ENCODE measurements at regions not wholly inside any gene's neighbourhood (a gene's known extent, or its start where the extent isn't known, plus 50 kb on each side); places are given as distances from the start of the nearest gene placed in this dataset.
A peak's percentile ranks its signal among the peaks of the same experiment; 100 is the strongest.
"Not testable (repeated sequence)": the region's sequence is repeated elsewhere in the genome, so short reads cannot be mapped to it uniquely, and the experiment has no call there.

DNA sequence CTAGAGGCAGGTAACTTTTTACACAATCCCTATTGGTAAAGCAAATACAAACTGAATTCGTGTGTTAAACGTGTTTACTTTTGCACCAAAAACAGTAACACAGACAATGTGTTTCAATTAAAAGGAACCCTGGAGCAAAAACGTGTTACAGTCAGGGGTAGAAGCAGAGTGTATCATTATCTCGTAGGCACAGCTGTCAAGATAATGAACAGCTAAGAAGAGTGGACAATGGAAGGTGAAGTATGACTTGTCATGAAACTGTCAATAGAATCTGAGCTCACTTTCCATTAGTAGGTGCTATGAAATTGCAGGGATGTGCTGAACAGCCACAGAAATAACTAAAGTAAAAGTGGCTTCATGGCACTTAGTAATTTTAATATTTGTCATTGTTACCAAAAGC lies 1229.8 kb upstream of the WWC1 start:
- Histone ChIP-seq H3K36me3 (no peaks in the 10 kb centered on the region), H3K27ac (no peak overlapping the region), H3K9me3 (replicated peaks) (peaks cover 3% of the 10 kb centered on the region; the same call in 1 of the 2 replicates), H3K4me1 (peaks cover 22% of the 10 kb centered on the region; the same call in 1 of the 2 replicates), H3K4me3 (no peak overlapping the region), H3K27me3 (no peaks in the 10 kb centered on the region)
- DNase-seq: no peak

DNA sequence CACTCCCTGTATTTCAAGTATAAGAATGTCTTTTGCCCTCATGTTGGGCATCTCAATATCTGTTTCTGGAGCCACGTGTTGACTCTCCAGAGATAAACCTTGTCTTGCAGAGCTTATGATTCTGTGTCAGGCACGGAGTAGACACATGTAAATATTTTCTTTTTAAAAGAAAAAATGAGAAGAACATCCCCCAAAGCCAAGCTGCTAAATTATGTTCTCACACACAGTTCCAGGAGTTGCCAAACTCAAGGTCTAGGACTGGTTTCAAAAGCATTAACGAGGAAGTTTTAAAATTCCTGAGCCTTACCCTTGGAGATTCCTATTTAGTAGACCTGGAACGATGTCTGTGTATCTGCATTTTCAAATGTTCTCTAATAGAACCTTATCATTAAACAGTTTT lies 1228.3 kb upstream of the WWC1 start:
- Histone ChIP-seq H3K4me1 (peaks cover 22% of the 10 kb centered on the region; the same call in 1 of the 2 replicates), H3K27me3 (no peaks in the 10 kb centered on the region), H3K4me3 (no peak overlapping the region), H3K36me3 (no peaks in the 10 kb centered on the region), H3K9me3 (replicated peaks) (peaks cover 3% of the 10 kb centered on the region; the same call in 1 of the 2 replicates), H3K27ac (no peak overlapping the region)
- no peak for DNase-seq

DNA sequence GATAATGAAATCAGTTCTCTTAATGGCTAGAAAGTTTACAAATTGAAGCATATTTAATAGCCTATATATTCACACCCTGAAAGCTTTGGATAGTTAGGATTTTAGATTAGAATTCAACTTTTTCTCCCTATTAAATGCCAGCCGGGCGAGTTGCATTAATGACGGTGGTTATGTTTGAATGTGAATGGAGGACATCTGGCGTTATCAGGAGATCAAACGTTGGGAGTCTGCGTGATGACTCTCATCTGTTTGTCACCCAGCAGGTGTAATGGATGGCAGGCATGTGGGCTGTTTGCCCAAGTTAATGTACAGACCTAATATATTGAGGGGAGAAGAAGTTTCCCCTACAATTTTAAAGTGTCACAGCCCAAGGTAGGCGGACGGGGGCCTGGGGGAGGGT lies 1227.7 kb upstream of the WWC1 start:
- Histone ChIP-seq H3K4me3 (no peak overlapping the region), H3K27me3 (no peaks in the 10 kb centered on the region), H3K4me1 (peaks cover 22% of the 10 kb centered on the region; the same call in 1 of the 2 replicates), H3K27ac (no peak overlapping the region; the same call in 1 of the 2 replicates), H3K36me3 (no peaks in the 10 kb centered on the region), H3K9me3 (replicated peaks) (peaks cover 3% of the 10 kb centered on the region; the same call in 1 of the 2 replicates)
- DNase-seq: no peak

DNA sequence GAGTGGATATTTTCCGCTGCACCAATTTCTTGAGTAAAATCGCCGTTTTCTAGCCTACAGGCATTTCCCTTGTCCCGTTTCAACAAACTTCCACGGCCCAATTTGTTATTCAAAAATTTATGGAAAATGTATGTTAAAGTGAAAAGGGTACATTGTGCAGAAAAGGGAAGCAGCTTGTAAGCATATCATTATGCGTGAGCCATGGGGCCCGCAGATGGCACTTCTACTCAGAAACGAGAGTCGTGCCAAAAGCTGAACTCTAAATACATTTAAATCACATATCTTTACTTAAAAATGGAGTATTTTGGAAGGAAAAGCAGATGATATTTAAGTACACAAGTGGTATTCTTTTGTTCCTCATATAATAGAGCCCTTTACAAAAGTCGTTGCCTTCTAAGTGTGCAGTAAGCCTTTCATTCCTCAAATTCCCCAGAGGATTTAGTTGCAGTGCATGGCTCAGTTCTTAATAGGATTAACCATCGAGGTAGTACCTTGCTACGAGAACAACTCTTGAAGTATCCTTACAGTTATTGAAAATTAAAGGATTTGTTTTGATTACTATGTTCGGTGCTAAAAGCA lies 1227.2 kb upstream of the WWC1 start:
- H3K27me3 ChIP-seq: no peaks in the 10 kb centered on the region
- H3K27ac ChIP-seq: no peak overlapping the region; the same call in 1 of the 2 replicates
- peaks cover 22% of the 10 kb centered on the region; the same call in 1 of the 2 replicates for H3K4me1 ChIP-seq
- peak; percentile 37 to 68 for DNase-seq
- peaks cover 3% of the 10 kb centered on the region; the same call in 1 of the 2 replicates for H3K9me3 ChIP-seq (replicated peaks)
- H3K36me3 ChIP-seq: no peaks in the 10 kb centered on the region
- H3K4me3 ChIP-seq: no peak overlapping the region

DNA sequence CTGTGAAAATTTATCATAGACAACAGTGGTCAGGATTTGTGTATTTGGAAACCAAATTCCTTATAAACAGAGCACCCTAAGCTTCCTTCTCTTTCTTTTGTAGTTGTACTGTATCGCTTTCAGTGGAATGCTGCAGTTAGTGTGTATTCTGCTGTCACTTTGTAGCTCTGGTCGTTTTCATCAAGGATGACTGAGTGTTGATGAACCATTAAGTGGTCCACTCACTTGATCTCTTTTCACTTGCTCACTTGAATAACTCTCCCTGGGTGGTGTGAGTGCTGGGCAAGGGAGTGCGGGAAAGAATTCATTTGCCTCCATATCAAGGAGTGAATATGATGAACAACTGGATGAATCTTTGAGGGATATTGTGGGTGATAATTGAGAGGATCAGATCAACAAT lies 1225.7 kb upstream of the WWC1 start:
- H3K4me3 ChIP-seq: no peak overlapping the region
- no peaks in the 10 kb centered on the region for H3K36me3 ChIP-seq
- H3K4me1 ChIP-seq: peaks cover 22% of the 10 kb centered on the region; the same call in 1 of the 2 replicates
- no peaks in the 10 kb centered on the region for H3K27me3 ChIP-seq
- DNase-seq: no peak
- H3K9me3 ChIP-seq (replicated peaks): peaks cover 3% of the 10 kb centered on the region; the same call in 1 of the 2 replicates
- no peak overlapping the region for H3K27ac ChIP-seq

DNA sequence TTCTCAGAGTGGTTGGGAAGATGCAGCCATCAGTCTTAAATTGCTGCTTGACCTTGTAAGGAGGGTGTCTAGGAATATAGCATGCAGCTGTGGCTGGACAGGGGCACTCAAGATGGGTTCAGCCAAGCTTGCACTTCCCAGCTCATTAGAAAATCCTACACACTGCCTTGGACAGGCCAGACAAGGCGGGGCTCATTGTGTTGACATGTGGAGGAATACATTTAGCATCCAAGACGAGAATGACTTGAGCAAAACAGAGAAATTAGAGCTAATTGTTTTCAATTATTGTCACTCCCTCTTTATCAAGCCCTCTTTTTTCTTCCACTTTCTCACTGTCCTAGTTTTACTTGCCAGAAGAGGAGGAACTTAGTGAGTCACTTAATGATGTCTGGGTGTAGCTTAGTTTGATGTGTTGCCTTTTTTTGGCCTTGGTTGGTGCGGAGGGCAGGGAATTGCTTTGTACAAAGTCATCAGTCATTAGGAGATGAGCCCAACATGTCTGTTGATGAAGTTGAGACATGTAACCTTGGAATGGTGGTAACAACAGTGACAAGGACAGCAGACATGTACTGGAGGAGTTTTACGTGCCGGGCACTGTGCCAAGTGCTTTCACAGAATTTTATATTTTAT lies 1219.3 kb upstream of the WWC1 start:
- Histone ChIP-seq H3K9me3 (replicated peaks) (no peaks in the 10 kb centered on the region), H3K27ac (no peak overlapping the region), H3K36me3 (no peaks in the 10 kb centered on the region), H3K4me3 (no peak overlapping the region), H3K4me1 (no peaks in the 10 kb centered on the region; the same call in 1 of the 2 replicates), H3K27me3 (no peaks in the 10 kb centered on the region)
- DNase-seq: no peak

DNA sequence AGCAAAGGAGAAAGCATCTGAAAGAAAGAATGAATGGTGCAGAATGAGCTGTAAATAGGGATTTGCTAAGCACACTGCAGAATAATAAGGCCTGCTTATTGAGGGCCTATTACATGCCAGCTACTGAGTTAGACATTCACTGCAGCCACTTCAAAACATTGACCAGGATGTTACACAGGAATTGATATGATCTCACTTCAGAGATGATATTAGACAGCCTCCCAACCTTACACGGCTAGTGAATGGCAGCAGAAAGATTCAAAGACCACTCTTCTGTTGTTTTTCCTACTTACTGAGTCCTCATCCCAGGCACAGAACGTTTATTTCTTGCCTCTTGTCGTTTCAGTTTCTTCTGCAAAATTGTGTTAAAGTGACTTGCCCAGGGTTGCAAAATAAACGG lies 1209.9 kb upstream of the WWC1 start:
- Histone ChIP-seq H3K36me3 (no peaks in the 10 kb centered on the region), H3K4me1 (peaks cover 8% of the 10 kb centered on the region; the same call in 1 of the 2 replicates), H3K27me3 (no peaks in the 10 kb centered on the region), H3K4me3 (no peak overlapping the region), H3K9me3 (replicated peaks) (no peaks in the 10 kb centered on the region), H3K27ac (no peak overlapping the region)
- no peak for DNase-seq

DNA sequence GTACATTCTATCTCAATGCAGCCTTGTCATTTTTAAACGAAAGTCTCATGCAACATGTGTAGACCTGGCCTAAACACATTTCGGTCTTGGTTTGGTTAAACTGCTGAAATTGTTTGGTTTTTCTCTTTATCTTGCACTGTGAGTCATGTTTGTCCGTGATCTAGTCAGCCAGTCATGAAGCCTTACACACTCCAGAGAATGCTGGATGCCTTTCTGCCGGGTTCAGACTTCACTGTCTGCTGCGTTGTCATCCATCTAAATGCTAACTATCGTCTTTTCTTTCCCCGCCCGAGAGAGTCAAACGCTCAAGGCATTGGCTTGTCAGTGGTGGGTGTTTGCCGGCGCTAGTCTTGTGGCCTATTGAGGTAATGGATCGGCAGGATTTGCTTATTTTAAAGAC lies 1194.6 kb upstream of the WWC1 start:
- Histone ChIP-seq H3K9me3 (replicated peaks) (no peaks in the 10 kb centered on the region), H3K27me3 (no peaks in the 10 kb centered on the region), H3K4me1 (no peaks in the 10 kb centered on the region), H3K27ac (no peak overlapping the region), H3K4me3 (no peak overlapping the region), H3K36me3 (no peaks in the 10 kb centered on the region)
- no peak for DNase-seq

DNA sequence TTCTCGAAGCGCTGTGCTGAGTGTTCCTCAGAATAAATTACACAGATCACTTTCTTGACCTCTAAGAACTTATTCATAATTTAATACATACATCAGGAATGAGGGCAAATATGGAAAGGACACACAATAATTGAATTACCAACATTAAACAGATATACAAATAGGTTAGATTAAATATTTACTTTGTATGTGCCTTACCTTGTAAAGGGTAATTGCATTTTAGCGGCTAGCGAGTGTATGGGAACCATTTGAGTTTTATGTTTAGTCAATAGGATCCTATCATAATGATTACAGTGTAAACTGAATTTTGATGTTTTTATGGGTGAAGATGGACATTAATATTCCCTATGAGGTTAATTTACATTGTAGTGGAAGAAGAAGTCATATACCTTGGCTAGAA lies 1187.1 kb upstream of the WWC1 start:
- no peak for DNase-seq
- Histone ChIP-seq H3K4me3 (no peak overlapping the region), H3K27me3 (no peaks in the 10 kb centered on the region), H3K9me3 (replicated peaks) (no peaks in the 10 kb centered on the region; the same call in 1 of the 2 replicates), H3K36me3 (no peaks in the 10 kb centered on the region), H3K4me1 (no peaks in the 10 kb centered on the region), H3K27ac (no peak overlapping the region)

DNA sequence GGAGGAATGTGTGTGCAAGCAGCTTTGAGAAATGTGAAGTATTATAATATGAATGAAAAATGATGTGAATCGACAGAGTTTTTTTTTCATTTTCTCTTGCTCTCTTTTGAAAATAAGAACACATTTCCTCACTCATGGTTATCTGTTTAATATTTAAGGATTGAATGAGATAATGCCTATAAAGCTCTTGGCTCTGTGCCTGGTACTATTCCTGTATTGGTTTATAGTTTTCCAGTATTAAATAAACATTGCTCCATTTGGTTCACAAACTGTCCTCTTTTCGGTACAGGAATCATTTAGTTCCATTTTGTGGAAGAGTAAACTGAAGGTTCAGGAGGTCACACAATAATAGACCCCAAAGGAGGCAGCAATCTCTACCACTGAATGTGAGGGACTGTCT lies 1185.5 kb upstream of the WWC1 start:
- H3K9me3 ChIP-seq (replicated peaks): no peaks in the 10 kb centered on the region; the same call in 1 of the 2 replicates
- H3K27me3 ChIP-seq: no peaks in the 10 kb centered on the region
- no peak overlapping the region for H3K27ac ChIP-seq
- H3K4me3 ChIP-seq: no peak overlapping the region
- DNase-seq: no peak
- H3K36me3 ChIP-seq: no peaks in the 10 kb centered on the region
- H3K4me1 ChIP-seq: no peaks in the 10 kb centered on the region

DNA sequence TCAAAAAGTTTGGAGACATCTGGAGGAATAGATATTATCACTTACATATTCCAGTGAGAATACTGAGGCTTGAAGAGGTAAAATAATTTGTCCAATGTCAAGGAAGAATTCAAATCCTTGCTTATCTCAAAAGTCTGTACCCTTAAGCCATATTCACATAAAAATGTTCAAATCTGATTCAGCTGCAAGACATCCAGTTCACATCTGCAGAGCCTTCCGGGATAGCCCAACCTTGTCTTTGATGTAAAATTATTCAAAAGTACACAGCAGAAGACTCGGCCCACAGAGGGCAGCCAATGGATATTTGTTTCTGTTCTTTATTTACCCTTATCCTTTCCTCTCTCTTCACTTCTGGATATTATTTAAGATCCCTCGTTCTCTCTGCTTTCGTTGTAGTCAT lies 1183.8 kb upstream of the WWC1 start:
- no peaks in the 10 kb centered on the region; the same call in 1 of the 2 replicates for H3K9me3 ChIP-seq (replicated peaks)
- no peak overlapping the region for H3K4me3 ChIP-seq
- H3K27ac ChIP-seq: no peak overlapping the region
- no peaks in the 10 kb centered on the region for H3K27me3 ChIP-seq
- no peak for DNase-seq
- no peaks in the 10 kb centered on the region for H3K36me3 ChIP-seq
- no peaks in the 10 kb centered on the region for H3K4me1 ChIP-seq

DNA sequence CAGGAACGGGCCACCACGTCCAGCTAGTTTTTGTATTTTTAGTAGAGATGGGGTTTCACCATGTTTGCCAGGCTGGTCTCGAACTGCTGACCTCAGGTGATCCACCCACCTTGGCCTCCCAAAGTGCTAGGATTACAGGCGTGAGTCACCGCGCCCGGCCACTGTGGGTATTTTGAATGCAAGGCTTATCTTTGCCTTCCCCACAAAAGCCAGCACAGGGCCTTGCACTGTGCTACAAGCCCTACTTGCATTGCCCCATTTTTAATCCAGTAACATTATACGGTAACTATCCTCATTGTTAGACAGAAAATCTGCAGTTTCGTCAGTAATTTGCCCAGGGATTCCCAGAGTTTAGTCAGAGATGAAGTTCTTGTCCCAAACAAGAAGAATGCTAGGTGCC lies 1183.2 kb upstream of the WWC1 start:
- H3K4me3 ChIP-seq; H3K27ac ChIP-seq; H3K4me1 ChIP-seq; H3K36me3 ChIP-seq; H3K27me3 ChIP-seq; H3K9me3 ChIP-seq (replicated peaks); DNase-seq: not testable (repeated sequence)

DNA sequence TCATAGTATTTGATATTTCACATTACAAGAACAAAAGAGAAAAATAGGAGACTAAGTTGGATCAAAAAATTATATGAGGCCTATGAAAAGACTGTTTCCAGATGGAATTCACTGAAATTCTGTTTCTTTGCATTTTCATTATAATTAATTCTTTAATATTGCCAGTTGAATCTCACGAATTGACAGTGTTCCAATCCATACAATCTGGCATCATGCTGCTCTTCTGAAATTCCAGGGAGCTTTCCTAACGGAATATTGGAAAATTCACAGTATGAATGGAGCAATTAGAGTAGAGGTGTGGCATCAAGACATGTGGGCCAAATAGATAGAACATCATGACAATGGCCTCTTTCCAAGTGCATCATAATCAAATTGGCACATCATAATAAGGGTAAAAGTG lies 1178.9 kb upstream of the WWC1 start:
- Histone ChIP-seq H3K4me3 (no peak overlapping the region), H3K9me3 (replicated peaks) (no peaks in the 10 kb centered on the region), H3K4me1 (no peaks in the 10 kb centered on the region), H3K27me3 (no peaks in the 10 kb centered on the region), H3K27ac (no peak overlapping the region), H3K36me3 (no peaks in the 10 kb centered on the region)
- no peak for DNase-seq

DNA sequence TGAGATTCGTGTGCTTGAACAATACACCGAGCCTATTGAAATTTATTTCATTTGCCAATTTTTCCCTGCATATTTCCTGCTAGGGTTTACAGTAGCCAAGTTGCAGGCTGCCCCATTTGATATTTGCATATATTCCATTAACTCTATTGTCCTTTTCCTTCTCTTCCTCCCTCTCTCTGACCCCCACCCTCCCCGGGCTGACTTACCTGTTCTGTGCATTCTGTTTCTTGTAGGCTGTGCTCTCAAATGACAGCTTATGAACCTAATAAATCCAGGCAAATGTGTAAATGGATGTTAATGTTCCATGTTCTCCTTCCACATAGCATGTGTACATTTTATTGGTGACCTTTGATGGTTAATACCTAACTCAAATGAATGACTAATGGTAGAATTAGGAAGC lies 1169.2 kb upstream of the WWC1 start:
- Histone ChIP-seq H3K27ac (no peak overlapping the region), H3K36me3 (no peaks in the 10 kb centered on the region), H3K4me1 (no peaks in the 10 kb centered on the region), H3K27me3 (no peaks in the 10 kb centered on the region), H3K4me3 (no peak overlapping the region), H3K9me3 (replicated peaks) (0 out of 2 replicates have a peak, but pooled peaks cover 4% of the 10 kb centered on the region)
- no peak for DNase-seq

DNA sequence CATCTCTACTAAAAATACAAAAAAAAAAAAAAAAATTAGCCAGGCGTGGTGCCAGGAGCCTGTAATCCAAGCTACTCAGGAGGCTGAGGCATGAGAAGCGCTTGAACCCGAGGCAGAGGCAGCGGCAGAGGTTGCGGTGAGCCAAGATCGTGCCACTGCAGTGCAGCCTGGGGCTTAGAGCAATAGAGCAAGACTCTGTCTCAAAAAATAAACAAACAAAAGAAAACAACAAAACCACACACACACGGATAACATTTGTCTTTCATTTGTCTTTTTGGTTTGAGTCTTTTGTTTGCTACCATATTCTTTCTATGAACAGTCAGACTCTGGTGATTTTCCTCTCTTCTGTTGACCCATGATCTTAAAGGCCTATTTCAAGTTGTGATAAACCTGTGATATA lies 1168.3 kb upstream of the WWC1 start:
- Histone ChIP-seq H3K4me3 (no peak overlapping the region), H3K36me3 (no peaks in the 10 kb centered on the region), H3K27ac (no peak overlapping the region), H3K27me3 (no peaks in the 10 kb centered on the region), H3K4me1 (no peaks in the 10 kb centered on the region), H3K9me3 (replicated peaks) (0 out of 2 replicates have a peak, but pooled peaks cover 4% of the 10 kb centered on the region)
- DNase-seq: no peak

DNA sequence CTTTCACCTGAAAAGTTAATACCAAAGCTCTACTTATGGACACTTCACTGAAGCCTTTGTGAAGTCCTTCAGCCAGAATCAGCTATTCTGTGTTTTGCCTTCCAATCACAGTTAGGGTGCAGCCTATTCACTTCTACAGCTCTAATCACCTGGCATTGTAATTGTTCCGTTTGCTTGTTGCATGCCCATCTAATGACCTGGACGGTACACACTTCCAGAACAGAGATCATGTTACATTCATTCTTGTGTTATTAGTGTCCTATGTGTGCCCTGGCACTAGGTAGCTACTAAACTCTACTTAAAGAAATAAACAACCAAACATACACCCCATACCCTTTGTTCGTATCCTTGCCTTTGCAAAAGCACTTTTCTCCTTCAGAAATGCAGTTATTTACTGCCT lies 1162.9 kb upstream of the WWC1 start:
- no peaks in the 10 kb centered on the region for H3K27me3 ChIP-seq
- no peaks in the 10 kb centered on the region for H3K36me3 ChIP-seq
- peaks cover 3% of the 10 kb centered on the region; the same call in 1 of the 2 replicates for H3K4me1 ChIP-seq
- no peak overlapping the region for H3K27ac ChIP-seq
- no peaks in the 10 kb centered on the region for H3K9me3 ChIP-seq (replicated peaks)
- no peak overlapping the region for H3K4me3 ChIP-seq
- DNase-seq: no peak
